HUES6 (cell line): ENCODE measurements at regions not wholly inside any gene's neighbourhood (a gene's known extent, or its start where the extent isn't known, plus 50 kb on each side); places are given as distances from the start of the nearest gene placed in this dataset.
"Not testable (repeated sequence)": the region's sequence is repeated elsewhere in the genome, so short reads cannot be mapped to it uniquely, and the experiment has no call there.

Source experiments
- H3K27ac ChIP-seq: 2 replicates; pipeline ENCODE4 v1.7.0; 2013; ENCODE audit warnings: low read depth, mild to moderate bottlenecking, low read length, inconsistent platforms
- H3K27me3 ChIP-seq: 2 replicates; pipeline ENCODE4 v1.6.1; 2013; ENCODE audit warnings: low read length; ENCODE audit not compliant: control insufficient read depth, insufficient read depth
- H3K36me3 ChIP-seq: 2 replicates; pipeline ENCODE4 v1.6.1; 2013; ENCODE audit warnings: low read length; ENCODE audit not compliant: control insufficient read depth, insufficient read depth
- H3K4me1 ChIP-seq: 2 replicates; pipeline ENCODE4 v1.6.1; 2013; ENCODE audit warnings: low read length; ENCODE audit not compliant: control insufficient read depth, insufficient read depth
- H3K4me3 ChIP-seq: 2 replicates; pipeline ENCODE4 v1.5.1; 2013; ENCODE audit warnings: low read depth, low read length
- H3K9ac ChIP-seq: one replicate; pipeline ENCODE4 v1.6.1; 2013; ENCODE audit warnings: mild to moderate bottlenecking, low read length
- H3K9me3 ChIP-seq: 2 replicates; pipeline ENCODE4 v1.6.1; 2013; ENCODE audit warnings: low read depth, low read length; ENCODE audit not compliant: control insufficient read depth, insufficient read depth

DNA sequence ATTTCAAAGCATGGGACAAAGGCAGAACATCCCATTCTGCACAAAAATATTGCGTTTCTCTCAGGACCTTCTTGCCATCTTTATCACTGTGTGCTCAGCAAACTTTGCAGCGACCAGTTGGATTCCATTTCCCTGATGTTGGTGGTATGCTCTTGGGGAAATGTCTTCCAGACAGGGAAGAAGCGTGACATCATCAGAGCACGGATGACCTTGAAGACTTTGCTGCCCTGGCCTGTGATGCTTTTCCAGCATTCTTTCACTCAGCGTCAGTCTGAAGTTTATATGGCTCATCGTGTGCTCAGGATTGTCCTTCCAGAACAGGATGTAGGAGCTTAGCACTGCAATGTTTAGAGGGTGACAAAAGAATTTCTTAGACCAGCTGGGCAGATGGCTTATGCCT is 131.4 kb upstream of the F3 start:
- H3K9me3 ChIP-seq, result peaks cover 5% of the 10 kb centered on the region; the same call in 1 of the 2 replicates
- peaks cover 26% of the 10 kb centered on the region for H3K4me1 ChIP-seq
- no peak overlapping the region for H3K27ac ChIP-seq

DNA sequence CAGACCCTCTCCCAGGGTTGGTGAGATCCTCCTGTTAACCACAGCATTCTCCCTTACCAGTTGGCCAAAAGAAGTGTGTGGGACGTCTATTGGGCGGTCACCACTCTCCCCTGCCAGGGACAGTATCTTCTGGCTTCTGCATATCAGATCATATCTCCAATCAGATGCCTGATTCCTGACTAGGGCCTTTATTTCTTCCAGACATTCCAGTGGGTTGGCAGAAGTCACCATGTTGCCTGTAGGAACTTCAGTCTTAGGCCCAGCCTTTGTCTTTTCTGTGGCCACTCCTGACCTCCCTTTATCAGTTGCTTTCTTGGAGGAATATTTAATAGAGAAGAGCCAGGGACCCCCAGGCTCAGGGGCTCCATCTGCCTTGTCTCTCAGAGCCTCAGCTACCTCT is 130.4 kb upstream of the F3 start:
- Histone ChIP-seq H3K4me3 (no peak overlapping the region), H3K27me3 (no peaks in the 10 kb centered on the region), H3K9ac (no peak overlapping the region), H3K27ac (no peak overlapping the region), H3K36me3 (no peaks in the 10 kb centered on the region), H3K9me3 (peaks cover 7% of the 10 kb centered on the region; the same call in 1 of the 2 replicates), H3K4me1 (peaks cover 32% of the 10 kb centered on the region)

More for the DNA sequence above, 131.4 kb upstream of the F3 start:
- Histone ChIP-seq H3K4me3 (no peak overlapping the region), H3K36me3 (no peaks in the 10 kb centered on the region), H3K9ac (no peak overlapping the region), H3K27me3 (no peaks in the 10 kb centered on the region)

DNA sequence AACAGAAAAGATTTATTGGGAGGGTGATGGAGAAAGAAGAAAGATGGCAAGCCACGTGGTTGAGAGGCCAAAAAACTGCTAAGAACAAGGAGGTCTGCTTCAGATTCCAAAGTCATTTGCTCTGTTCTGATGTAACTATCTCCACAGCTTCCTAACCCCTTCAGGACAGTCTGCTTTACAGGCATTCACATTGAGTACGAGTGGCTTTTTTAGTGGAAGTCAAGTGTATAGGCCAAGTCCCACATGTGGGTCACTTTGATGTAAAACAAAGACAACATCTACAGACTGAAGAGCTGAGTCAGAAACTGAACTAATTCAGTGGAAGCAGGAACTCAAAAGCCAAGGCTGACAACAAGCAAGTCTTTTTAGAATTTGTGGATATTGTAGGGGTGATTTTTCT is 128.7 kb upstream of the F3 start:
- no peak overlapping the region for H3K27ac ChIP-seq
- no peaks in the 10 kb centered on the region for H3K27me3 ChIP-seq
- H3K9ac ChIP-seq, result no peak overlapping the region
- no peak overlapping the region for H3K4me3 ChIP-seq
- peaks cover 7% of the 10 kb centered on the region; the same call in 1 of the 2 replicates for H3K9me3 ChIP-seq
- no peaks in the 10 kb centered on the region for H3K36me3 ChIP-seq
- H3K4me1 ChIP-seq, result peaks cover 38% of the 10 kb centered on the region

DNA sequence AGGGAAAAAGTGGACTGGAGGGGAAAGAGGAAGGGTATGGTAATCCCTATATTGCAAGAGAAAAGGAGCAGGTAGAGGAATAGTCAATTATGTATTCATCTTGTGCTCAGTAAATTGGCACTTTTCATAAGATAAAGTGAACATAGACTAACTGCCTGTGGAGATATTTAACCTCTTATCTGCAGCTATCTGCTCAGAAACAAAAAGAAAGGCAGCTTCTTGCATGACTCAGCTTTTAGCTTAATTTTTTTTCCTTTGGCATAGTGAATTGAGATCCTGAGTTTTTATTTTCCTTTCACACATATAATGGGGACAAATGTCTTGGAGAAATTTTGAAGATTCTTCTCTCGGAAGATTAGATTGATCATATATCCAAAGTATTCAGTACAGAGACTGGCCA is 127.6 kb upstream of the F3 start:
- peak overlapping the region; percentile 54; the same call in 1 of the 2 replicates for H3K27ac ChIP-seq

DNA sequence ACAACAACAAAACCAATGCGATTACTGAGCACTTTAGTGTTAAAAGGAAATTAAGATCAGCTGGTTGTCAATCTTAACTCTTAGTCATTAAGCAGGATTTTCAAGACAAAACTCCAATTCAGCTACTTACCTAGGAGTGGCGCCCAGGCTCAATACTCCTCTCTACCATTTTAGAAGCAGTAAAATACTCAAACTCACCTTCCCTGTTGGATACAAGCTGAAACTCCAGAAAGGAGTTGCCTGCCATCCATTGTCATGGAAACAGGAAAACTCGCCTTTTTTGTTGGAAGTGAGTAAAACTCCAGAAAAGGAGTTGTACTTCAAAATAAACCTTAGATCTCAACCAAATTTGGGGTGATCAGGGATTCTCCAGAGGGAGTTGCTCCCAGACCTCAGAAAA is 127.0 kb upstream of the F3 start:
- Histone ChIP-seq H3K4me3 (no peak overlapping the region), H3K4me1 (peaks cover 38% of the 10 kb centered on the region), H3K27ac (peak overlapping the region; percentile 54; the same call in 1 of the 2 replicates), H3K27me3 (no peaks in the 10 kb centered on the region), H3K36me3 (0 out of 2 replicates have a peak, but pooled peaks cover 3% of the 10 kb centered on the region), H3K9me3 (peaks cover 10% of the 10 kb centered on the region; the same call in 1 of the 2 replicates), H3K9ac (no peak overlapping the region)

More for the DNA sequence above, 127.6 kb upstream of the F3 start:
- Histone ChIP-seq H3K9me3 (peaks cover 10% of the 10 kb centered on the region; the same call in 1 of the 2 replicates), H3K36me3 (0 out of 2 replicates have a peak, but pooled peaks cover 3% of the 10 kb centered on the region), H3K27me3 (no peaks in the 10 kb centered on the region), H3K4me1 (peaks cover 38% of the 10 kb centered on the region), H3K4me3 (no peak overlapping the region), H3K9ac (no peak overlapping the region)

DNA sequence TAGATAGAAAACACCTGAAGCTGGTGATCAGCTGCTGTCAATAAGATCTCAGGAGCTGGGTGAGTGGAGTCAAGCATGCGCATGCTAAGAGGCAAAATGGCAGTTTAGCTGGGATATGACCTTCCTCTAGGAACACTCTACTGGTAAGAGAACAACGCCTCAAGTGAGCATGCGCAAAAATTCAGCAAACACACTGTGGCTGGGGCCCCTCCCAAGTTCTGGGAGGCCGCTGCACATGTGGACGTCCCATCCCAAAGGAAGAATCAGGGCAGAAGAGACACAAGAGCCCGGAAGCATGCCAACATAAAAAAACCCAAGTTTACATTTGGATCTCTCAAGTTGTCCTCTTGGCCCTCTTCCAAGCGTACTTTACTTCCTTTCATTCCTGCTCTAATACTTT is 126.3 kb upstream of the F3 start:
- Histone ChIP-seq H3K9ac (no peak overlapping the region), H3K27ac (peak overlapping the region; percentile 54; the same call in 1 of the 2 replicates)

DNA sequence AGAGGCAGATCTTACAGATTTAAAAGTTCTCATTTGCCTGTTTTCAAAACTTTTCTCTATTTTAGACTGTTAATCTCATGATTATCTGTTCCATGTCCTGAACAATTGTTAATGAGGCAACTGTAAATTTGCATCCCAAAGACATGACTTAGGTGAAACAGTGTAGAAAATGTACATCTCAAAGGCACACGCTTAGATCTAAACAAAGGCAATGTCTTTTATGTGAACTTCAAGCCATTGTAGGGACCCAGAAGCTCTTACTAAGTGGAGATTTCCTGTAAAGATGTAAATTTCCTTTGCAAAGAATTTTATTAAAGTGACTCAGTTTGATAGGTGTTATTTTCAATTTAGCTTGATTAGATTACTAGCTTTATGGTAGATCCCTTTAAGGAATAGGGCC is 125.2 kb upstream of the F3 start:
- no peak overlapping the region for H3K9ac ChIP-seq
- peaks cover 51% of the 10 kb centered on the region for H3K4me1 ChIP-seq
- H3K4me3 ChIP-seq, result no peak overlapping the region
- peak overlapping the region; percentile 54; the same call in 1 of the 2 replicates for H3K27ac ChIP-seq
- H3K27me3 ChIP-seq, result no peaks in the 10 kb centered on the region
- H3K36me3 ChIP-seq, result 0 out of 2 replicates have a peak, but pooled peaks cover 3% of the 10 kb centered on the region
- H3K9me3 ChIP-seq, result peaks cover 10% of the 10 kb centered on the region; the same call in 1 of the 2 replicates

More for the DNA sequence above, 126.3 kb upstream of the F3 start:
- H3K9me3 ChIP-seq, result peaks cover 10% of the 10 kb centered on the region; the same call in 1 of the 2 replicates
- 0 out of 2 replicates have a peak, but pooled peaks cover 3% of the 10 kb centered on the region for H3K36me3 ChIP-seq
- H3K27me3 ChIP-seq, result no peaks in the 10 kb centered on the region
- peaks cover 41% of the 10 kb centered on the region for H3K4me1 ChIP-seq
- H3K4me3 ChIP-seq, result no peak overlapping the region

DNA sequence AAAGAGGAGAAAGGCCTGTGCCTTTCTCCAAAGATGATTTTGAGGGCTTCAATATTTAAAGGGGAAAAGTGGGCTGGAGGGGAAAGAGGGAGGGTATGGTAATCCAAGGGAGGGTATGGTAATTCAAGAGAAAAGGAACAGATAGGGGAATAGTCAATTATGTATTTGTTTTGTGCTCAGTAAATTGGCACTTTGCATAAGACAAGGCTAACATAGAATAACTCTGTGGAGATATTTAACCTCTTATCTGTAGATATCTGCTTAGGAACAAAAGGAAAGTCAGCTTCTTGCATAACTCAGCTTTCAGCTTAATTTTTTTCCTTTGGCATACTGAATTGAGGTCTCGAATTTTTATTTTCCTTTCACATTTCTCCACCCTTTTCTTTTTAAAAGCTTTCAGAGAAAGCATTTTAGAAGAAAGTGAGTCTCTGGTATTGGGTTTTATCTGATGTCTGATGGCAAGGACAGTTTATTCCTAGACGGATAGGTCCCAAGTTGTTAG is 119.9 kb upstream of the F3 start:
- peak overlapping the region; percentile 84 for H3K9ac ChIP-seq
- H3K36me3 ChIP-seq, result 0 out of 2 replicates have a peak, but pooled peaks cover 3% of the 10 kb centered on the region
- H3K4me3 ChIP-seq, result peak overlapping the region; percentile 11; the same call in 1 of the 2 replicates
- H3K4me1 ChIP-seq, result peaks cover 63% of the 10 kb centered on the region
- H3K9me3 ChIP-seq, result peaks cover 3% of the 10 kb centered on the region; the same call in 1 of the 2 replicates
- H3K27me3 ChIP-seq, result no peaks in the 10 kb centered on the region
- peak overlapping the region; percentile 92 for H3K27ac ChIP-seq

DNA sequence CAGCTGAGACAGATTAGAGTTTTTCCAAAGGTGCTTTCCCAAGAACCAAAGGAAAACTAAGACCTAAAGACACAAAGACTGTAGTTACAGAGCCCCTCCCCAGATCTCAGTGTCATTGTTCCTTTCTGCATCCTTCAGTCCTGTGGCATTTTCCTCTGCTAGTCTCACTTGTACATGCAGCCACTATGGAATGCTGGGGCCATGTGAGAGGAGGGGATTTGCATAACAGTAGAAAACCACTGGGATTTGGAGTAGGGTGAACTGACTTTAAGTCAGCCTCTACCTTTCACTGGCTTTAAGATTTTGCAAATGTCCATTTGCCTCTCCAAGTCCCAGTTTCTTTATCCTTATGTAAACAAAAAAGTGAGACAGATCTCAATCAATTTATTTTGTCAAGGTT is 119.4 kb upstream of the F3 start:
- H3K36me3 ChIP-seq, result 0 out of 2 replicates have a peak, but pooled peaks cover 3% of the 10 kb centered on the region
- H3K9me3 ChIP-seq, result peaks cover 3% of the 10 kb centered on the region; the same call in 1 of the 2 replicates
- H3K27me3 ChIP-seq, result no peaks in the 10 kb centered on the region
- H3K9ac ChIP-seq, result peak overlapping the region; percentile 84
- peaks cover 59% of the 10 kb centered on the region for H3K4me1 ChIP-seq
- peak overlapping the region; percentile 11; the same call in 1 of the 2 replicates for H3K4me3 ChIP-seq
- H3K27ac ChIP-seq, result peak overlapping the region; percentile 92

DNA sequence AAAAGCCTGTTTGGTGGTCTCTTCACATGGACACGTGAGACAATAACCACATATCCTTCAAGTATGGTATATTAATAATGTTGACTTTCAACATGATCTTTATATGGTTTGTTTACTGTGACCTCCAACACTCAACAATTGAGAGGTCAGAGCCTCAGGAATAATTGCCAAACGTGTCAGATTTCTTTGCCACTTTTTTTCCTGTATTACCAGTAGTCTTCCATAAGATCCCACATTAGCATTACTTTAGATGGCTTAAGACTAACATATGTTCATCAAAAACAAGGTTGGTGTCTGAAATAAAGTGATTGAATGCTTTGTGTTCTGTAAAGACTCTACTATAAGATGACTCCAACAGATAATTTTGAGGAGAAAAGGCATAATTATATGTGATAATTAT is 118.7 kb upstream of the F3 start:
- H3K4me3 ChIP-seq, result no peak overlapping the region
- no peaks in the 10 kb centered on the region for H3K27me3 ChIP-seq
- peaks cover 58% of the 10 kb centered on the region for H3K4me1 ChIP-seq
- peaks cover 3% of the 10 kb centered on the region; the same call in 1 of the 2 replicates for H3K9me3 ChIP-seq
- peak overlapping the region; percentile 84 for H3K9ac ChIP-seq
- 0 out of 2 replicates have a peak, but pooled peaks cover 3% of the 10 kb centered on the region for H3K36me3 ChIP-seq
- H3K27ac ChIP-seq, result peak overlapping the region; percentile 92

DNA sequence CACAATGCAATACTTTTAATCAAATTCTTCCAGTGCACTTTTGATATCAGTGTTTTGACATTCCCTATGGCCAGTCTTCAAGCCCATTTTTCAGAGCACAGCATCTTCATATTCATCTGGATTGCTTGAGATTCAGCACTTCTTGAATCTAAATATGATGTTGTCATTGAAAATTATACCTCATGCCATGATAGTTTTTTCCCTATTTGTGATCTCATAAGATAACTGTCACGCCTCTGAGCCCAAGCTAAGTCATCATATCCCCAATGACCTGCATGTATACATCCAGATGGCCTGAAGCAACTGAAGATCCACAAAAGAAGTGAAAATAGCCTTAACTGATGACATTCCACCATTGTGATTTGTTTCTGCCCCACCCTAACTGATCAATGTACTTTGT is 117.6 kb upstream of the F3 start:
- peak overlapping the region; percentile 55; the same call in 1 of the 2 replicates for H3K27ac ChIP-seq
- H3K27me3 ChIP-seq, H3K4me3 ChIP-seq, H3K36me3 ChIP-seq, H3K9me3 ChIP-seq, H3K9ac ChIP-seq: not testable (repeated sequence)
- peaks cover 66% of the 10 kb centered on the region for H3K4me1 ChIP-seq
